ENCODE measurements at regions not wholly inside any gene's neighbourhood (a gene's known extent, or its start where the extent isn't known, plus 50 kb on each side); places are given as distances from the start of the nearest gene placed in this dataset.

DNA sequence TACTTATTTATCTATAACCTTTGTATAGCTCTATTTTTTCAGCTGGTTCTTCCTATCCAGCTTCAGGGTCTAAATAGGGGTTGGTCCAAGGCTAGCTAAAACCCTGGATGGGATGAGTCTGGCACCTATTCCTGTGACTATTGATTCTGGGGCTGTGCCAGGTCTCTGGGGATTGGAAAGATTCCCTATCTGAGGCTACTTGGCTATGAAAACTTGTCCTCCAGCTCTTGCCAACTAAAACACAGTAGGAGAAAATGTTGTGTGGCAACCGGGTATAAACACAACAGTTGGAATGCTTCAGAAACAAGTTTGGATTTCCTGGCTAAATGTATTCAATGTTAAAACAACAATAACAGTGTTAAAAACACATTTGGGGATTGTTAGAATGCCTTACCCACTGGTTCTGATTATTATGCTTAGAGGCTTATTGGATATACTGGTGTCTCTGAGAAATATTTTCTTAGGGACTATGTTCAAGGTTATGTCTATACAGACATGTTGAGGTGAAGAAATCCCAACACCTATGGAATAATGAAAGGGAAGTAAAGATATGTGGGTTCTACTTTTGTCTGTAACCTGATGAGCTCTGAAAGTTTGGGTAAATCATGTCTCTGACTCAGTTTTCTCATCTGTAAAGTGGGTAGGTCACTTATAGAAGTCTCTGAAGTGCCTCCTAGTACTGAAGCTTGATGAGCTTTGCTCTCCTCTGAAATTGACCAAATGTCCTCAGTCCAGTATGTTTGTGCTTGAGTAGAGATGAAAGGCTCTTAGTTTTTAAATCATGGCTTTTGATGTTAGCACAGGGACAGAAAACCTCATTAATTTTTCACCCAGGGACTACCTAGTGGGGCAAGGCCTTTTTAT lies 460.7 kb downstream of the MTX2 start:
- DNase-seq (ENCODE audit: low read depth) = no peak

GRCh38 chr2:176732780-176733179 lies 463.5 kb downstream of the MTX2 start:
- no peak for DNase-seq (ENCODE audit: low read depth)

DNA sequence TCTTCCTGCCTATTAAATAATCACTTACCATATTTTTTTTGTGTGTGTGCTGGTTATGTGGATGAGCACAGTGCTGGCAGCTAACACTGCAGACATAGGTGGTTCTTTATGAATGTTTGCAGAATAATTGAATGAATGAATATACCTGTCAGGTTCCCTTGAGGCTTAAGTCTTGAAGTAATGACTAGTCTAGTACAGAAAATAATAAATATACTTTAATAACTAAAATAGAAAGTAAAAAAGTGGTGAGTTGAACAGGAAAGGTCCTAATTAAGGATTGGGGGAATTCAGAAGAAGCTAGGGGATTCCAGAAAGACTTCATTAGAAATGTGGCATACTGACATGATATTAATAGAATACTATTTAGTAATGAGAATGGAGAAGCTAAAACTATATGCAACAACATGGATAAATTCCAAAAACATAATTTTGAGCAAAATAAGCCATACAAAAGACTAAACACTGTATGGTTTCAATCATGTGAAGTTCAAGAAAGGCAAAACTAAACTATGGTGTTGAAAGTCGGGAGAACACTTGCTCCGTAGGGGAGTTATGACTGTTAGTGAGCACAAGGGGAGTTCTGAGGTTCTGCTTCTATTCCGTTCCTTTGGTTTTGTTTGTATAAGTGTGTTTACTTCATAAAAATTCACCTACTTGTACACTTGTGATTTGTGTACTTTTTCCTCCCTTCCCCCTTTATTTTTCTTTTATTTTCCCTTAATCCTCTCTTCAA lies 464.6 kb downstream of the MTX2 start:
- DNase-seq (ENCODE audit: low read depth) = no peak

DNA sequence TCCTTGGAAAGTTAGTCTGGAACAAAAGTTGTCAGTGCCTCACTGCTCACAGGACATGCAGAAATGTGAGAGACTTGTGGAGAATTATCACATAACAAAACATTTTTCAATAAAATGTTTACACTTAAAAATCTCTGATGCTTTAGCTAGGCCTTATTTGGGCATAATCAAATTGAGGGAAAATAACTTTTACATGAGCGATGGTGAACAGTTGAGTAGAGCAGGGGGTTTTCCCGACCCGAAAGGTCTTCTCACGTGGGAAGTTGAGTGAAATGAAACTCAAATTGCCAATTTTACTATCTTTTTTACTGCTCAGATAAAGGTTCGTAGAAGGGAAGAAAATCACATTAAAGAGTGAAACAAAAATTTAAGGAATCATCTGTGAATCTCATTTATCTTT lies 465.6 kb downstream of the MTX2 start:
- no peak for DNase-seq (ENCODE audit: low read depth)

- no peak for DNase-seq (ENCODE audit: low read depth)
These were observed 470.3 kb upstream of the HNRNPA3 start for GRCh38 chr2:176742271-176742670.

DNA sequence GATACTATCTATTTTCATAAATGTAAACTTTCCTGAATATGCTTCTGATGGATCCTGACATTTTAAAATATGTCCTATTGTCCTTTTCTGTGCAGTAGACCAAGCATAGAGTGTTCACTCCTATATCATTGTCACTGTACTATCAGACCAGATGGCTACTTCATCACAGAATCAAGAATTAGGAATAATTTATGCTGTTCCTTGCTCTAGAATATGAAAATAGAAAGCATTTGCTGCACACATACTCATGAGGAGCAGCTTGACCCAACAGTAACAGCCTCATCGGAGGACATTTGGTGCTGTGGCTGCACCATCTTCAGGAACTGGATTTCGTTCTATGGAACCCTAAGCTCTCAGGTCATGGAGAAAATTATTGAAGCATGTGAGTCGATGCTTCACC lies 468.9 kb upstream of the HNRNPA3 start:
- no peak for DNase-seq (ENCODE audit: low read depth)

GRCh38 chr2:176744146-176744545 lies 468.4 kb upstream of the HNRNPA3 start:
- DNase-seq (ENCODE audit: low read depth) = no peak

DNA sequence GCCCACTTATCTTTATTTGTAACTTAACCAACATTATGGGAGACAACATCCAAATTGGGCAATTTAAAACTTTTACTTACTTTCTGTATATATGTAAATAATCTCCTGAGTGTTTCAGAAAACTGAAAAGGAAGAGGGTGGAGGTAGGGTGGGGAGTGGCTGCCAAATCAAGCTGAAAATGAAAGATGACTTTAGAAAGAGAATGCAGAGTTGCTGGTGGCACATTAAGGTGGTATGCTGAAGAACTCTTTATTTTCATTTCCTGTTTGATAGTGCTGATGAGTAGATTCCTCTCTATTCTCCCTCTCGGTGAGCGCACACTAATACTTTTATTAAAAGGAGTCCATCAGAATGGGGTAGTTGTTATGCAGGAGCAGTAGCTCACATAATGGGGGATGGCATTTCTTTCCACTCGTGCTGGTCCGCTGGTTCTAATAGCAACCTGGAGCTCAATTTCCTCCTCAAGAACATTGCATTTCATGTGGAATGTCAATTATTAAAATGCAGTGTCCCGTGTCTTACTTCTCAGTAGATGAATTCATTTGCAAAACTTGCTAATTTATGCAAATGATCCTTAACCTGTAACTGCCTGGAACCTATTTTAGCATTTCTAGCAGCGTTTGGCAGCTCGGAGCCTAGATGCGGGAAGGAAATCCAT lies 466.9 kb upstream of the HNRNPA3 start:
- no peak for DNase-seq (ENCODE audit: low read depth)

GRCh38 chr2:176746411-176746810 lies 466.2 kb upstream of the HNRNPA3 start:
- no peak for DNase-seq (ENCODE audit: low read depth)

DNA sequence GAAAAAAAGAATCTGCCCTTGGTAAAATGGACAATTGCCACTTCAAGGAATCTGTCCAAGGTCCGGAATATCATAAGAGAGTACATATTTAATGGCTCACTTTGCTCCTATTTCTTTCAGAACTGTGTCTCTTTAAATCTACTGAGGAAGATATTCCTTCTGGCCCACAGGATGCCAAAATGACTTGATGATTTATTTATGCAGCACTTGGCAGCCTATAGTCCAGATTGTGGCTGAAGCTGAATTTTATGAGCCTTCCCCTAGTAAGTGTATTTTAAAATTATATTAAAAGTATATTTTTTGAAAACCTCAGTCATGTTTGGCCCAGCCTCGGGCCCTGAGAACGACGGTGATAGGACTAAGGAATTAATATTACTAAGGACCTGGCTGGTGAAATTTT lies 465.1 kb upstream of the HNRNPA3 start:
- DNase-seq (ENCODE audit: low read depth) = no peak

- no peak for DNase-seq (ENCODE audit: low read depth)
These were observed 464.7 kb upstream of the HNRNPA3 start for GRCh38 chr2:176747928-176748327.

- no peak for DNase-seq (ENCODE audit: low read depth)
These were observed 463.9 kb upstream of the HNRNPA3 start for GRCh38 chr2:176748662-176749061.

DNA sequence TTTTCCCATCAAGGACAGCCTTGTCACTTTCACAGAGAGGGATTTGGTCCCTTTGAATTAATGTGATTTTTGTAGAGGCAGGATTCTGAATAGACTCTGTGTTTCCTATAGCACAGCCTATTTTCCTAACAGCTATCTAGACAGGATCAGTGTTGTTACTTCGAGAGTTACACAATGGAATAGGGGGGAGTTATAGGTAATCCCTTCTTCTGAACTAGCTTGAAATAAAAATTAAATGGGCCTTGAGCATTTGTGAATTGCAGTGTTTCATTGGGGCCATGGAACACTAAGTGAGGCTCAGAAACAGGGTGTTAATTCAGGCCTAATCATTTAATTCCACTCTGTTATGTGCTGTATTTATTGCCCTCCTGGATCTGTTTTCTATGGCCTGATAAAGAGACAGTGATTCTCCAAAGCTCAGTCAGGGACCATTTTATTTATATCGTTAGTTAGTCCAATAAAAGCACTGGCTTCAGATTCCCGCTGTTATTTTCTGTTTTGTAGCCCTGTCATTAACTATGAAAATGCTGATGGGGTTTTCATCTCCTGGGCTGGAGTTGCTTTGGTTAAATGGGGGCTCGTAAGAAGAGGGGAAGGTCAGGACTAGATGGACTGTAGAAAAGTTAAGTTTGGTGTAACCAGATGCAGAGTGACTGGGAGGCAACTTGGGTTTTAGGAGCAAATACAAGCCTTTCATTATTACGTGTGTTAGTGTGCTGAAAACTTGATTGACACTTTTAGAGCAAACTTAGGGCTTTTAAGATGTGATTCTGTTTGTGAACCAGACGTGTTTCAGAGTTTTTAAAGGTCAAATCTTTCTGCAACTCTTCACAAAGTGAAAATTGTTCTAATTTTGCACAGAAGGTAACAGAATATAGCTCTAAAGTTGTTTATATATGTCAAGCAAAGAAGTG lies 461.0 kb upstream of the HNRNPA3 start:
- DNase-seq (ENCODE audit: low read depth) = no peak

GRCh38 chr2:176752295-176752694 lies 460.3 kb upstream of the HNRNPA3 start:
- no peak for DNase-seq (ENCODE audit: low read depth)

GRCh38 chr2:176753205-176753604 lies 459.4 kb upstream of the HNRNPA3 start:
- no peak for DNase-seq (ENCODE audit: low read depth)

DNA sequence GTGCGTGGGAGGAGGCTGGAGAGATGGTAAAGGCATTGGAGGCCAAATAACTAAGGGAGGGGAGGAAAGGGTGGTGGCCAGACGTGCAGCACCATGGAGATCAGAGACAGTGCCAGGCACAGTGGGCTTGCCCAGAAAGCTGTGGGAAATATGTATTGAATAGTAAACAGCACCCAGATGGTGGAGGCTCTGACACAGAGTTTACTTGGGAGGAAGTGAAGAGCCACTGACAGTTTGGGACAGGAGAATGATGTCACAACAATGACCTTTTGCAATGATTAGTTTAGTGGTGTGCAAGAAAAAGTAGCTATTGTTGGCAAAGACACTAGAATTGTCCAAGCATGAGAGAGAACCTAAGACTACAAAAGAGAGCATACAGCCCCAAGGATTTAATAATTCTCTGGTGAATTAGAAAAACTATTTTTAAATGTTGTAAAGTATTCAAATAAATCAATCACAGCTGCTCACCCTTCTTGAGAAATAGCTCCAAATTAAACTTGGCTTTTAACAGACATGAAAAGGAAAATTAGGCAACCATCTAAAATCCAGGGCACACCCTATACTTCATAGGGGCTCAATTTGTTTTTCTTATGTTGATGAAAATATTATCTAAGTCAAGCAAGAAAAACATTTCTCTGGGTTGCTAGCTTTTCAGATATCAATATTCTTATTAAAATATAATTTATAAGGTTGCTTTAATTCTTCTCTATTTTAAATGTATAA lies 458.7 kb upstream of the HNRNPA3 start:
- DNase-seq (ENCODE audit: low read depth) = no peak

DNA sequence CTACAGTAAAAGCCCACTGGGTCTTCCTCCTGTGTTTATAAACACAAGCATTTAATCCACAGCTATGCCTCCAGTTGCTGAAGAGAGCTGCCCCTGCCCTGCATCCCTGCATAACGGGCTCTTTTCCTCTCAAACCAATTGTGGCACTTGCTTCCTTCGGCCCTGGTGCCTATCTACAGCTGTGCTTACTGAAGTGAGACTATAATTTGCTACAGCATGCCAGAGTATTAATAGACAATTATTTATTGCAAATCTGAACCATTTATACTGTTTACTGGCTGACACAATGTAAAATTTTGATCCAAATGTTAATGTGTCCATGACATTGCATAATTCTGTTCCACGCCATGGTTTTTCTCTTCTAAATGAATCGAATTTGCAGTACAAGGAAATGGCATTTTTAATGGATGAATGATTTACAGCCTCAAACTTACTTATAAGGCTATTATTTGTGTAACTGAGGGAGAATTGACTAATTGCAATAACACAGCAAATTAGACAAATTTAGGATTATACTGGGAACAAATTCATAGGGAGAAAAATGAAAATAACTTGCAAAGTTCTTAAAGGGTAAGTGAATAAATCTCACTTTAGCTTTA lies 457.0 kb upstream of the HNRNPA3 start:
- DNase-seq (ENCODE audit: low read depth) = no peak

- no peak for DNase-seq (ENCODE audit: low read depth)
These were observed 454.2 kb upstream of the HNRNPA3 start for GRCh38 chr2:176758426-176758825.

DNA sequence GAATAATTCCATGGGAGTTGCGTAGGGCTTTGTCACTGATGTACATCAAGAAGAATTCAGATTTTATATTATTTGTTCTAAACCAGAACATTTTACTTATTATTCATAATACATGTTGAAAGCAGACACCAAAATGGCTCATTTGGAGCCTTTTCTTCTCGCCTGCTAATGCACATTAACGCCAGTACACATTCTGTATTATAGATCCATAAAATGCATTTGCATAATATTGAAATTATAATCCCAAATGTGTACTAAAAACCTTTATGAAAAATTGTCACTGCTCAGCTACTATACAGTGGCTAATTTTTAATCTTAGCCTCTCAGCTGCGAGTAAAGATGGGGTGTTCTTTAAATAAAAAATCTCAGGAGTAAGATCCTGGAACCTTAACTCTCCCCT lies 452.2 kb upstream of the HNRNPA3 start:
- no peak for DNase-seq (ENCODE audit: low read depth)

DNA sequence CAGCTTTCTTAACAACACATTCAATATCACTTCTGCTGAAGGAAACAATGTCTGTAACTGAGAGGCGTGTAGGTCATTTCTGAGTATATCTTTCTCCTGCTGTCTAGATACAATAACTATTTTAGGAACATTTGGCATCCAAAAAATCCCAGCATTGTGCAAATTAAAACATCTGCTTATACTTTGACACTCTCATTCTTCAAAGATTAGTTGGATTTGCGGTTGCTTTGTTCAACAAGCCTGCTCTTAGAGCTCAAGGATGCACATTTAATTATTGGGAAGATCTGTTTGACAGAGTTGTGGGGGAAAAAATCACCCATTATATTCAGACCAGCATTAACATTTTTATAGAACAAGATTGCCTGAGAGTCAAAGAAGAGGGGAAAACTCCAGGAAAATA lies 449.5 kb upstream of the HNRNPA3 start:
- no peak for DNase-seq (ENCODE audit: low read depth)

All from stimulated activated CD8-positive, alpha-beta memory T cell treated with anti-CD3 and anti-CD28 coated beads, Interleukin-7, amount 100 ng/mL, for 24 hours (primary cell).